ENCODE measurements at regions not wholly inside any gene's neighbourhood (a gene's known extent, or its start where the extent isn't known, plus 50 kb on each side); places are given as distances from the start of the nearest gene placed in this dataset.

DNA sequence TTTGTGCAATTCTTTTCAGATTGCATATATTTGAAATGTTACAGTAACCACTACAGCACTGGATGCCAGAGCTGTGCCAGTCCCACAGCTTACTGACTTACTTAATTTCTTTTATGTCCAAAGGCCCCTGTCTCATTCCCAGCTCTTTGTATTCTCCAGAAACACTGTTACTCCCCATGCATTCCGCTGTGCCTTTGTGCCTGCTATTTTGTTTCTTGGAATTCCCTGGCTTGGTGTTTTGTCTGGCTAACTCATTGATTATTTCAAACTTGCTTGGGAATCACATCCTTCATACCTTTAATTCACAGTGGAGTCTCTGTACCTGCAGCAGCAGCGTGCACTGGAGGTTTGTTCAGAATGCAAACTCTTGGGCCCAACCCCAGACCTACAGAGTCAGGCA lies 601.9 kb upstream of the DDX18 start:
- intact Hi-C loops (cut with DNase I): no loop called here
- Histone ChIP-seq H3K36me3 (no peaks in the 10 kb centered on the region), H3K27ac (no peak overlapping the region), H3K27me3 (no peaks in the 10 kb centered on the region), H3K4me3 (no peak overlapping the region), H3K4me1 (no peaks in the 10 kb centered on the region), H3K9me3 (no peaks in the 10 kb centered on the region)
- DNase-seq: no peak
- TF ChIP-seq, protein P1, sequence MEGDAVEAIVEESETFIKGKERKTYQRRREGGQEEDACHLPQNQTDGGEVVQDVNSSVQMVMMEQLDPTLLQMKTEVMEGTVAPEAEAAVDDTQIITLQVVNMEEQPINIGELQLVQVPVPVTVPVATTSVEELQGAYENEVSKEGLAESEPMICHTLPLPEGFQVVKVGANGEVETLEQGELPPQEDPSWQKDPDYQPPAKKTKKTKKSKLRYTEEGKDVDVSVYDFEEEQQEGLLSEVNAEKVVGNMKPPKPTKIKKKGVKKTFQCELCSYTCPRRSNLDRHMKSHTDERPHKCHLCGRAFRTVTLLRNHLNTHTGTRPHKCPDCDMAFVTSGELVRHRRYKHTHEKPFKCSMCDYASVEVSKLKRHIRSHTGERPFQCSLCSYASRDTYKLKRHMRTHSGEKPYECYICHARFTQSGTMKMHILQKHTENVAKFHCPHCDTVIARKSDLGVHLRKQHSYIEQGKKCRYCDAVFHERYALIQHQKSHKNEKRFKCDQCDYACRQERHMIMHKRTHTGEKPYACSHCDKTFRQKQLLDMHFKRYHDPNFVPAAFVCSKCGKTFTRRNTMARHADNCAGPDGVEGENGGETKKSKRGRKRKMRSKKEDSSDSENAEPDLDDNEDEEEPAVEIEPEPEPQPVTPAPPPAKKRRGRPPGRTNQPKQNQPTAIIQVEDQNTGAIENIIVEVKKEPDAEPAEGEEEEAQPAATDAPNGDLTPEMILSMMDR (IDR thresholded peaks at IDR 0.05): no peak
- no peak for ATAC-seq
- WGBS, 2 donors: 76 to 78% methylated on average over 2 of the region's 2 CpGs

- TF ChIP-seq, protein P1 (IDR thresholded peaks at IDR 0.05): no peak
- Histone ChIP-seq H3K27me3 (no peaks in the 10 kb centered on the region), H3K9me3 (peaks cover 0 to 12% (median 0%) of the 10 kb centered on the region in 11 donors), H3K4me3 (no peak overlapping the region), H3K4me1 (no peaks in the 10 kb centered on the region), H3K36me3 (no peaks in the 10 kb centered on the region), H3K27ac (no peak overlapping the region)
- ATAC-seq (no peak), DNase-seq (no peak)
- intact Hi-C loops (cut with DNase I): no loop called here
- WGBS, 2 donors: 93% methylated on average over 16 of the region's 16 CpGs
These were observed 597.3 kb upstream of the DDX18 start for GRCh38 chr2:117217145-117217544.

DNA sequence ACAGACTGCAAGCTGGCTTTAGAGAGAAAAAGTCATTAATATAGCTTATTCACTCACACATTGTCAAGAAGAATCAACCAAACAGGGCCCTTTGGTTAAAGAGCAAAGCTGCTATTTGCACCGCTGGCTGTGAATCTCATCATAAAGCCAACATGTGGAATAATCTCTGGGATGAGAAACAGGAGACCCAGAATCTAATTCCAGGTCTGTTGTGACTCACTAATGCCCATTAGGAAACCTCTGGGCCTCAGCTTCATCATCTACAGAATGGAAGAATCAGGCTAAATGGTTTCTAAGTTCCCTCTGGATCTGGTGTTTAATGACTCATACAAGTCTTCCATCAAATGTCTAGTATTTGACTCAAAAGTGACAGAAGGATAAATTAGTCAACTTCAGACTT lies 591.7 kb upstream of the DDX18 start:
- ATAC-seq (no peak), DNase-seq (no peak)
- no peak overlapping the region for H3K4me3 ChIP-seq
- no peaks in the 10 kb centered on the region for H3K36me3 ChIP-seq
- intact Hi-C loops (cut with DNase I): no loop called here
- peaks cover 0 to 45% (median 5%) of the 10 kb centered on the region in 11 donors for H3K9me3 ChIP-seq
- H3K27ac ChIP-seq: no peak overlapping the region
- 86 to 93% methylated on average over 1 of the region's 1 CpG for WGBS, 2 donors
- H3K27me3 ChIP-seq: no peaks in the 10 kb centered on the region
- TF ChIP-seq, protein P1 (IDR thresholded peaks at IDR 0.05): no peak
- no peaks in the 10 kb centered on the region for H3K4me1 ChIP-seq

- no peak for ATAC-seq
- Histone ChIP-seq H3K36me3 (no peaks in the 10 kb centered on the region), H3K4me1 (no peaks in the 10 kb centered on the region), H3K27ac (no peak overlapping the region), H3K4me3 (no peak overlapping the region), H3K27me3 (no peaks in the 10 kb centered on the region), H3K9me3 (peaks cover 0 to 71% (median 13%) of the 10 kb centered on the region in 11 donors)
- intact Hi-C loops (cut with DNase I): no loop called here
- no peak for DNase-seq
- TF ChIP-seq, protein P1 (IDR thresholded peaks at IDR 0.05): no peak
- 15 to 40% methylated on average over 2 of the region's 2 CpGs for WGBS, 2 donors
These were observed 582.2 kb upstream of the DDX18 start for GRCh38 chr2:117232305-117232704.

Data from heart right ventricle (tissue), 16 donors.